Dedifferentiated amniotic fluid mesenchymal stem cell (primary cell): ENCODE measurements at regions not wholly inside any gene's neighbourhood (a gene's known extent, or its start where the extent isn't known, plus 50 kb on each side); places are given as distances from the start of the nearest gene placed in this dataset.

Source experiments
- DNase-seq: peaks from one replicate; pipeline ENCODE4 v3.0.0-alpha.2; 2016; ENCODE audit errors: extremely low spot score

GRCh38 chr1:110765640-110766335, 91.0 kb upstream of the KCNA3 start:
- DNase-seq: peak; percentile 38

- DNase-seq: no peak
Measured at GRCh38 chr1:110763149-110763548, 88.4 kb upstream of the KCNA3 start.

GRCh38 chr1:110760321-110760720, 85.6 kb upstream of the KCNA3 start:
- no peak for DNase-seq

- DNase-seq: no peak
Measured at GRCh38 chr1:110756506-110756905, 81.8 kb upstream of the KCNA3 start.

GRCh38 chr1:110752941-110753725, 78.4 kb upstream of the KCNA3 start:
- DNase-seq: no peak

- DNase-seq: no peak
Measured at GRCh38 chr1:110750562-110750961, 75.8 kb upstream of the KCNA3 start.

- DNase-seq: no peak
Measured at GRCh38 chr1:110749960-110750359, 75.2 kb upstream of the KCNA3 start.

- DNase-seq: peak; percentile 28
Measured at GRCh38 chr1:110746644-110747259, 72.0 kb upstream of the KCNA3 start.

GRCh38 chr1:110743397-110743796, 68.7 kb upstream of the KCNA3 start:
- DNase-seq: no peak

- DNase-seq: no peak
Measured at GRCh38 chr1:110736900-110737605, 62.3 kb upstream of the KCNA3 start.

- no peak for DNase-seq
Measured at GRCh38 chr1:110734133-110734680, 59.5 kb upstream of the KCNA3 start.

GRCh38 chr1:110731529-110731928, 56.8 kb upstream of the KCNA3 start:
- DNase-seq: no peak

- no peak for DNase-seq
Measured at GRCh38 chr1:110728388-110729001, 53.8 kb upstream of the KCNA3 start.

- no peak for DNase-seq
Measured at GRCh38 chr1:110727246-110727645, 52.5 kb upstream of the KCNA3 start.

GRCh38 chr1:110726755-110727154, 52.0 kb upstream of the KCNA3 start:
- DNase-seq: no peak
